ENCODE measurements at regions not wholly inside any gene's neighbourhood (a gene's known extent, or its start where the extent isn't known, plus 50 kb on each side); places are given as distances from the start of the nearest gene placed in this dataset.
"Not testable (repeated sequence)": the region's sequence is repeated elsewhere in the genome, so short reads cannot be mapped to it uniquely, and the experiment has no call there.

GRCh38 chr16:88131966-88132365 lies 180.7 kb downstream of the BANP start:
- no peaks in the 10 kb centered on the region for H3K4me1 ChIP-seq (replicated peaks)
- intact Hi-C loops (cut with DNase I): no loop called here
- TF ChIP-seq POLR2AphosphoS5 (IDR thresholded peaks at IDR 0.05): no peak
- no peak for TF ChIP-seq POLR2A (IDR thresholded peaks at IDR 0.05)
- TF ChIP-seq CTCF (IDR thresholded peaks at IDR 0.05): no peak
- no peaks in the 10 kb centered on the region for H3K9me3 ChIP-seq
- no peak overlapping the region for H3K27ac ChIP-seq
- H3K36me3 ChIP-seq: no peaks in the 10 kb centered on the region
- H3K4me3 ChIP-seq: no peak overlapping the region
- no peak for DNase-seq (ENCODE audit: low spot score)
- 95% methylated on average over 25 of the region's 26 CpGs for WGBS
- no peaks in the 10 kb centered on the region for H3K27me3 ChIP-seq (replicated peaks; ENCODE audit: insufficient read depth)

- TF ChIP-seq POLR2AphosphoS5 (IDR thresholded peaks at IDR 0.05) (no peak), POLR2A (IDR thresholded peaks at IDR 0.05) (no peak), CTCF (IDR thresholded peaks at IDR 0.05) (no peak)
- 90% methylated on average over 26 of the region's 27 CpGs for WGBS
- Histone ChIP-seq H3K9me3 (no peaks in the 10 kb centered on the region), H3K36me3 (no peaks in the 10 kb centered on the region), H3K4me3 (no peak overlapping the region), H3K27me3 (replicated peaks; ENCODE audit: insufficient read depth) (no peaks in the 10 kb centered on the region), H3K27ac (no peak overlapping the region), H3K4me1 (replicated peaks) (no peaks in the 10 kb centered on the region)
- no peak for DNase-seq (ENCODE audit: low spot score)
- intact Hi-C loops (cut with DNase I): no loop called here
Observed at GRCh38 chr16:88132836-88133506, 181.7 kb downstream of the BANP start.

- Histone ChIP-seq H3K27ac (no peak overlapping the region), H3K4me1 (replicated peaks) (no peaks in the 10 kb centered on the region), H3K4me3 (no peak overlapping the region), H3K27me3 (replicated peaks; ENCODE audit: insufficient read depth) (no peaks in the 10 kb centered on the region), H3K9me3 (no peaks in the 10 kb centered on the region), H3K36me3 (no peaks in the 10 kb centered on the region)
- TF ChIP-seq POLR2AphosphoS5 (IDR thresholded peaks at IDR 0.05): no peak
- TF ChIP-seq POLR2A (IDR thresholded peaks at IDR 0.05): no peak
- TF ChIP-seq CTCF (IDR thresholded peaks at IDR 0.05): no peak
- no peak for DNase-seq (ENCODE audit: low spot score)
- 95% methylated on average over 4 of the region's 4 CpGs for WGBS
- intact Hi-C loops (cut with DNase I): no loop called here
Observed at GRCh38 chr16:88133507-88133843, 182.2 kb downstream of the BANP start.

- H3K27ac ChIP-seq; DNase-seq (ENCODE audit: low spot score); H3K4me1 ChIP-seq (replicated peaks); H3K9me3 ChIP-seq; intact Hi-C loops (cut with DNase I); H3K27me3 ChIP-seq (replicated peaks; ENCODE audit: insufficient read depth); H3K36me3 ChIP-seq; H3K4me3 ChIP-seq: not testable (repeated sequence)
- WGBS: 80% methylated on average over 21 of the region's 21 CpGs
Observed at GRCh38 chr16:88134172-88134898, 183.1 kb downstream of the BANP start.

GRCh38 chr16:88134899-88135682 lies 183.9 kb downstream of the BANP start:
- WGBS: 70% methylated on average over 18 of the region's 24 CpGs
- H3K27ac ChIP-seq; H3K4me1 ChIP-seq (replicated peaks); DNase-seq (ENCODE audit: low spot score); H3K27me3 ChIP-seq (replicated peaks; ENCODE audit: insufficient read depth); H3K9me3 ChIP-seq; intact Hi-C loops (cut with DNase I); H3K36me3 ChIP-seq; H3K4me3 ChIP-seq: not testable (repeated sequence)

GRCh38 chr16:88136211-88136713 lies 185.0 kb downstream of the BANP start:
- H3K9me3 ChIP-seq; H3K27ac ChIP-seq; H3K4me3 ChIP-seq; H3K36me3 ChIP-seq; DNase-seq (ENCODE audit: low spot score); intact Hi-C loops (cut with DNase I); H3K4me1 ChIP-seq (replicated peaks); H3K27me3 ChIP-seq (replicated peaks; ENCODE audit: insufficient read depth): not testable (repeated sequence)
- 83% methylated on average over 13 of the region's 13 CpGs for WGBS

- WGBS: 98% methylated on average over 4 of the region's 4 CpGs
- H3K4me1 ChIP-seq (replicated peaks); H3K27ac ChIP-seq; H3K27me3 ChIP-seq (replicated peaks; ENCODE audit: insufficient read depth); DNase-seq (ENCODE audit: low spot score); intact Hi-C loops (cut with DNase I); H3K4me3 ChIP-seq; H3K36me3 ChIP-seq; H3K9me3 ChIP-seq: not testable (repeated sequence)
Observed at GRCh38 chr16:88136939-88137338, 185.7 kb downstream of the BANP start.

- H3K36me3 ChIP-seq; H3K4me1 ChIP-seq (replicated peaks); H3K9me3 ChIP-seq; H3K27me3 ChIP-seq (replicated peaks; ENCODE audit: insufficient read depth); H3K4me3 ChIP-seq; H3K27ac ChIP-seq; intact Hi-C loops (cut with DNase I); DNase-seq (ENCODE audit: low spot score): not testable (repeated sequence)
- 85% methylated on average over 6 of the region's 6 CpGs for WGBS
Observed at GRCh38 chr16:88139141-88139540, 187.9 kb downstream of the BANP start.

GRCh38 chr16:88140195-88140594 lies 189.0 kb downstream of the BANP start:
- 92% methylated on average over 20 of the region's 20 CpGs for WGBS
- H3K27ac ChIP-seq; DNase-seq (ENCODE audit: low spot score); H3K4me1 ChIP-seq (replicated peaks); H3K9me3 ChIP-seq; H3K36me3 ChIP-seq; H3K4me3 ChIP-seq; intact Hi-C loops (cut with DNase I); H3K27me3 ChIP-seq (replicated peaks; ENCODE audit: insufficient read depth): not testable (repeated sequence)

All from prostate gland (tissue), 2 donors.